ENCODE measurements at regions not wholly inside any gene's neighbourhood (a gene's known extent, or its start where the extent isn't known, plus 50 kb on each side); places are given as distances from the start of the nearest gene placed in this dataset.

- no peaks in the 10 kb centered on the region for H3K27me3 Mint-ChIP-seq (ENCODE audit: unreplicated experiment)
- TF ChIP-seq, protein P1, sequence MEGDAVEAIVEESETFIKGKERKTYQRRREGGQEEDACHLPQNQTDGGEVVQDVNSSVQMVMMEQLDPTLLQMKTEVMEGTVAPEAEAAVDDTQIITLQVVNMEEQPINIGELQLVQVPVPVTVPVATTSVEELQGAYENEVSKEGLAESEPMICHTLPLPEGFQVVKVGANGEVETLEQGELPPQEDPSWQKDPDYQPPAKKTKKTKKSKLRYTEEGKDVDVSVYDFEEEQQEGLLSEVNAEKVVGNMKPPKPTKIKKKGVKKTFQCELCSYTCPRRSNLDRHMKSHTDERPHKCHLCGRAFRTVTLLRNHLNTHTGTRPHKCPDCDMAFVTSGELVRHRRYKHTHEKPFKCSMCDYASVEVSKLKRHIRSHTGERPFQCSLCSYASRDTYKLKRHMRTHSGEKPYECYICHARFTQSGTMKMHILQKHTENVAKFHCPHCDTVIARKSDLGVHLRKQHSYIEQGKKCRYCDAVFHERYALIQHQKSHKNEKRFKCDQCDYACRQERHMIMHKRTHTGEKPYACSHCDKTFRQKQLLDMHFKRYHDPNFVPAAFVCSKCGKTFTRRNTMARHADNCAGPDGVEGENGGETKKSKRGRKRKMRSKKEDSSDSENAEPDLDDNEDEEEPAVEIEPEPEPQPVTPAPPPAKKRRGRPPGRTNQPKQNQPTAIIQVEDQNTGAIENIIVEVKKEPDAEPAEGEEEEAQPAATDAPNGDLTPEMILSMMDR (IDR thresholded peaks at IDR 0.05; ENCODE audit: unreplicated experiment) = no peak
- no TSS peak for BruUV-seq (replicated peaks)
- no peak overlapping the region for H3K4me3 Mint-ChIP-seq (ENCODE audit: low read depth, unreplicated experiment)
- peaks cover 37% of the 10 kb centered on the region for H3K4me1 Mint-ChIP-seq (ENCODE audit: low read depth, unreplicated experiment)
- intact Hi-C loops (cut with micrococcal nuclease; ENCODE audit: unreplicated experiment) = loop anchor here (10.0 kb wide), 1 partner anchor 89 kb away; no protein-coding TSS in a partner anchor
- CTCF ChIA-PET = interaction anchor here (0.6 to 1.6 kb wide), 3 partner anchors 84 to 245 kb away, joined by 3 read pairs; no protein-coding TSS in a partner anchor
- DNase-seq = peak; percentile 25
- no peaks in the 10 kb centered on the region for H3K9me3 Mint-ChIP-seq (ENCODE audit: low read depth, unreplicated experiment)
- no peaks in the 10 kb centered on the region for H3K36me3 Mint-ChIP-seq (ENCODE audit: insufficient read depth, unreplicated experiment)
- H3K27ac Mint-ChIP-seq (ENCODE audit: unreplicated experiment) = no peak overlapping the region
These were observed 306.2 kb upstream of the DPPA4 start for GRCh38 chr3:109643590-109643989.

GRCh38 chr3:109644332-109644731 lies 307.0 kb upstream of the DPPA4 start:
- Mint-ChIP-seq H3K9me3 (ENCODE audit: low read depth, unreplicated experiment) (no peaks in the 10 kb centered on the region), H3K4me3 (ENCODE audit: low read depth, unreplicated experiment) (no peak overlapping the region), H3K36me3 (ENCODE audit: insufficient read depth, unreplicated experiment) (no peaks in the 10 kb centered on the region), H3K27ac (ENCODE audit: unreplicated experiment) (no peak overlapping the region), H3K4me1 (ENCODE audit: low read depth, unreplicated experiment) (peaks cover 37% of the 10 kb centered on the region), H3K27me3 (ENCODE audit: unreplicated experiment) (no peaks in the 10 kb centered on the region)
- no peak for DNase-seq
- intact Hi-C loops (cut with micrococcal nuclease; ENCODE audit: unreplicated experiment) = loop anchor here (10.0 kb wide), 1 partner anchor 90 kb away; no protein-coding TSS in a partner anchor
- TF ChIP-seq, protein P1 (IDR thresholded peaks at IDR 0.05; ENCODE audit: unreplicated experiment) = no peak
- CTCF ChIA-PET = interaction anchor here (0.6 to 1.6 kb wide), 3 partner anchors 85 to 375 kb away, joined by 3 read pairs; no protein-coding TSS in a partner anchor
- BruUV-seq (replicated peaks) = no TSS peak

DNA sequence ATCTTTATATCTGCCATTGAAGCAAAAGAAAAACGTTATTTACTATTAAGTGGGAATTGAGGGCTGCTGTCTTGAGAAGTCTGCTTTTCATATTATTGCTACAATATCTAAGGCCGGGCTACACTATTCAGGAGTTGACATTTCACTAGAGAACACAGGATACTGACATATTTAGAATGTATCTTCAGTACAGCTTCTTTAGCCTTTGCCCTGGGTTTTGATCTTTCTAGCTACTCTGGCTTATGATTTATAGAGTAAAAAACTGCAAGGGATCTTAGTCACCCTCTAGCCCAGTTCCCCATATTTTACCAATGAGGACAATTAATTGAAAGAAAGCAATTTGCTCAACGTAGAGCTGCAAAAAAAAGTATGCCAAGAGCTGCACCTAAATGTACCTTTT lies 307.4 kb upstream of the DPPA4 start:
- no peaks in the 10 kb centered on the region for H3K9me3 Mint-ChIP-seq (ENCODE audit: low read depth, unreplicated experiment)
- CTCF ChIA-PET = interaction anchor here (0.6 to 1.6 kb wide), 3 partner anchors 85 to 375 kb away, joined by 3 read pairs; no protein-coding TSS in a partner anchor
- no TSS peak for BruUV-seq (replicated peaks)
- no peaks in the 10 kb centered on the region for H3K27me3 Mint-ChIP-seq (ENCODE audit: unreplicated experiment)
- H3K4me3 Mint-ChIP-seq (ENCODE audit: low read depth, unreplicated experiment) = no peak overlapping the region
- peaks cover 37% of the 10 kb centered on the region for H3K4me1 Mint-ChIP-seq (ENCODE audit: low read depth, unreplicated experiment)
- TF ChIP-seq, protein P1 (IDR thresholded peaks at IDR 0.05; ENCODE audit: unreplicated experiment) = no peak
- no peak for DNase-seq
- intact Hi-C loops (cut with micrococcal nuclease; ENCODE audit: unreplicated experiment) = loop anchor here (10.0 kb wide), 1 partner anchor 90 kb away; no protein-coding TSS in a partner anchor
- H3K27ac Mint-ChIP-seq (ENCODE audit: unreplicated experiment) = no peak overlapping the region
- H3K36me3 Mint-ChIP-seq (ENCODE audit: insufficient read depth, unreplicated experiment) = no peaks in the 10 kb centered on the region

DNA sequence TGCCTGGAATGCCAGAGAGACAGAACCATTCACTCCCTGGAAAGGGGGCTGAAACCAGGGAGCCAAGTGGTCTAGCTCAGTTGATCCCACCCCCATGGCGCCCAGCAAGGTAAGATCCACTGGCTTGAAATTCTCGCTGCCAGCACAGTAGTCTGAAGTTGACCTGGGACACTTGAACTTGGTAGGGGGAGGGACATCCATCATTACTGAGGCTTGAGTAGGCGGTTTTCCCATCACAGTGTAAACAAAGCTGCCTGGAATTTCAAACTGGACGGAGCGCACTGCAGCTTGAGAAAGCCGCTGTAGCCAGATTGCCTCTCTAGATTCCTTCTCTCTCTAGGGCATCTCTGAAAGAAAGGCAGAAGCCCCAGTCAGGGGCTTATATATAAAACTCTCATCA lies 310.7 kb upstream of the DPPA4 start:
- Mint-ChIP-seq H3K4me1 (ENCODE audit: low read depth, unreplicated experiment) (peaks cover 14% of the 10 kb centered on the region), H3K36me3 (ENCODE audit: insufficient read depth, unreplicated experiment) (no peaks in the 10 kb centered on the region), H3K27ac (ENCODE audit: unreplicated experiment) (no peak overlapping the region), H3K9me3 (ENCODE audit: low read depth, unreplicated experiment) (peaks cover 4% of the 10 kb centered on the region), H3K27me3 (ENCODE audit: unreplicated experiment) (no peaks in the 10 kb centered on the region), H3K4me3 (ENCODE audit: low read depth, unreplicated experiment) (no peak overlapping the region)
- no peak for DNase-seq
- CTCF ChIA-PET = interaction anchor here (0.5 kb wide), 1 partner anchor 330 kb away, joined by 5 read pairs; no protein-coding TSS in a partner anchor
- BruUV-seq (replicated peaks) = no TSS peak
- TF ChIP-seq, protein P1 (IDR thresholded peaks at IDR 0.05; ENCODE audit: unreplicated experiment) = no peak
- intact Hi-C loops (cut with micrococcal nuclease; ENCODE audit: unreplicated experiment) = loop anchor here (10.0 kb wide), 1 partner anchor 93 kb away; no protein-coding TSS in a partner anchor

Measured in Calu3 (cell line).